ENCODE measurements at regions not wholly inside any gene's neighbourhood (a gene's known extent, or its start where the extent isn't known, plus 50 kb on each side); places are given as distances from the start of the nearest gene placed in this dataset.

DNA sequence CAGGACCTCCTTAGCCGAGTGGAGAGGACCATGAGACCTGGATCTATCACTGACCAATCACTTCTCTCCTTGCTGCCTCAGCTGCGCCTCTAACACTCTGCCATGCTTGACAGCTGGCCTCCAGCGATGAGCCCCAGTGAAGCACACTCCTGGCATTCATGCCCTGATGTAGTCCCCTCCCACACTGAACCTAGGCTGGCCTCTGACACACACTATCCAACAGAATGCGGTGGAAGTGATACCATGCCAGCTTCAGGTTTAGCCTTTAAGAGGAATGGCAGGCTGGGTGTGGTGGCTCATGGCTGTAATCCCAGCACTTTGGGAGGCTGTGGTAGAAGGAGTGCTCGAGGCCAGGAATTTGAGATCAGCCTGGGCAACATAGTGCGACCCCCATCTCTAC lies 73.7 kb upstream of the LAPTM4A start:
- TF ChIP-seq CTCF (IDR thresholded peaks at IDR 0.05; ENCODE audit: low read length): no peak
- TF ChIP-seq EZH2 (optimal IDR thresholded peaks at IDR 0.05; ENCODE audit: low read depth, low read length): no peak
- no peak for TF ChIP-seq EZH2phosphoT487 (IDR thresholded peaks at IDR 0.05; ENCODE audit: low read length)
